GM12891 (cell line): ENCODE measurements at regions not wholly inside any gene's neighbourhood (a gene's known extent, or its start where the extent isn't known, plus 50 kb on each side); places are given as distances from the start of the nearest gene placed in this dataset.
"Not testable (repeated sequence)": the region's sequence is repeated elsewhere in the genome, so short reads cannot be mapped to it uniquely, and the experiment has no call there.

Experiments
- PAX5 ChIP-seq: IDR thresholded peaks from 2 replicates; pipeline ENCODE4 v1.6.1; 2011; ENCODE audit warnings: low read length, moderate library complexity, mild to moderate bottlenecking; ENCODE audit not compliant: insufficient read depth, severe bottlenecking
- POLR2A ChIP-seq: IDR thresholded peaks from 2 replicates; pipeline ENCODE4 v1.6.1; 2011; ENCODE audit warnings: low read depth, low read length, control low read depth
- POLR2AphosphoS5 ChIP-seq: IDR thresholded peaks from 2 replicates; pipeline ENCODE4 v1.6.1; 2011; ENCODE audit warnings: low read depth, low read length, control low read depth
- POU2F2 ChIP-seq: IDR thresholded peaks from 2 replicates; pipeline ENCODE4 v1.6.1; 2011; ENCODE audit warnings: low read depth, mild to moderate bottlenecking, control low read depth, low read length, moderate library complexity
- SPI1 ChIP-seq: IDR thresholded peaks from 2 replicates; pipeline ENCODE4 v1.6.1; 2011; ENCODE audit warnings: low read depth, low read length, control low read depth
- TAF1 ChIP-seq: IDR thresholded peaks from 2 replicates; pipeline ENCODE4 v1.6.1; 2011; ENCODE audit warnings: low read depth, low read length, control low read depth

DNA sequence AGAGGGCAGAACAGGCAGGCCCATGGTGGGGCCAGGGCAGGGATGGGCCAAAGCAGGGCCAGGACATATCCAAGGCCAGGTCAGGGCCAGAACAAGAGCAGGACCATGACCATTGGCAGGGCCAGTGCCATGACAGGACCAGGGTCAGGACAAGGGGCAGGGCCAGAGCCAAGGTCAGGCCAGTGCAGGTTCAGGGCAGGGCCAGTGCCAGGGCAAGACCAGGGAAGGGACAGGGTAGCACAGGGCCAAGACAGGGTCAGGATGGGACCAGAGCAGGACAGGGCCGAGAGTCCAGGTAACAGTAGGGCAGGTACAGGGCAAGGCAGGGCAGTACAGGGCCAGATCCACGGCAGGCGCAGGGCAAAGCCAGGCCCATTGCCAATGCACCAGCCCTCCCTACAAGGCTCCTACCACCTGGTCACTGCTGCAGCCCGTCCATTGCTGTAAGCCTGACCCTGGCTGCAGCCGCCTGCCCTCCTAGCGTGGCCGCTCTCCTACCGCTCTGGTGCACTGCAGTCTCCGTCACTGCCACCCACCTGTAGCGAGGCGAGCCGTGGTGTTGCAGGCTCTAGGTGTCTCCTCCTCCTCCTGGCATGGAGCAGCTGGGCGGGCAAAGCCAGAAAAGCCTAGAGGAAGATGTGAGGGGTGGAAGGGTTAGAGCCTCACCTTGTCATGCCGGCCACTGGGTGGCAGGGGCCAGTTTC is 397.1 kb downstream of the GOLGA6L6 start:
- not testable (repeated sequence) for TF ChIP-seq SPI1, POLR2AphosphoS5, POU2F2, POLR2A, TAF1, PAX5
